ENCODE measurements at regions not wholly inside any gene's neighbourhood (a gene's known extent, or its start where the extent isn't known, plus 50 kb on each side); places are given as distances from the start of the nearest gene placed in this dataset.

GRCh38 chr15:95278532-95279245 is 1047.3 kb downstream of the MCTP2 start:
- DNase-seq (ENCODE audit: low read depth) = no peak
- no peak for TF ChIP-seq CTCF (IDR thresholded peaks at IDR 0.05; ENCODE audit: control insufficient read depth, insufficient read depth, low read depth, low read length, missing control alignments)
- no peak overlapping the region for H3K4me3 ChIP-seq (ENCODE audit: control insufficient read depth, low read depth, low read length)

DNA sequence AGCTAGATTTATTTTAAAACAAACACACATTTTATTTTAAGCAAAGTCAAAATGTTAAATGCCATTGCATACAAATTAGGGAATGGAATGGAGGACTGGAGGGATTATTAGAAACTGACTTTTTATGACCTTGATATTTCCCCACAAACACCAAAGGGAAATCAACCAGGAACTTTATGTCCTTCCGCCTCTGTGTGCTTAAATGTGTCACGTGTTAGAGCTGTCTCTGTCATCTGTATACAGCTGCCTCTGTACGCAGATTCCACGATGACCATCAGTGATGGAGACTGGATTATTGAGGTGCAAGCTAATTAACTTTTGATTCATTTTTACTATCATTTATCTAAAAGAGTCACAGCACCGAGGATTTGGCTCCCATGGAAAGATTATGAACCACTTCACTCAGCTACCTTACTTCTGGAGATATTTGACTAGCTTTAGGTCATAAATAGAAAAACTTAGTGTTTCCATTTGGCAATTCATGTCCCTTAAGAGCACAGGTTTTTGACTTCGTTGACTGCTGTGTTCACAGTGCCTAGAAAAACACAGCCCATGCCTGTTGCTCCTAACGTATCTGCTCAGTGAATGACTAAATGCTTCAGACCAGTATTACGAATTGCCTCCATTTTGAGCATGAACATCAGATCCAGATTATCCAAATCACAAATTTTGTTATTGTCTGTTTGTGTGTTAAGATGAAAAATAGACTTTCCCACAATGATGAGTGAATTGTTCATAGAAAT is 1048.1 kb downstream of the MCTP2 start:
- DNase-seq (ENCODE audit: low read depth) = no peak
- no peak overlapping the region for H3K4me3 ChIP-seq (ENCODE audit: control insufficient read depth, low read depth, low read length)
- TF ChIP-seq CTCF (IDR thresholded peaks at IDR 0.05; ENCODE audit: control insufficient read depth, insufficient read depth, low read depth, low read length, missing control alignments) = no peak

- H3K4me3 ChIP-seq (ENCODE audit: control insufficient read depth, low read depth, low read length) = no peak overlapping the region
- no peak for TF ChIP-seq CTCF (IDR thresholded peaks at IDR 0.05; ENCODE audit: control insufficient read depth, insufficient read depth, low read depth, low read length, missing control alignments)
- no peak for DNase-seq (ENCODE audit: low read depth)
Observed at GRCh38 chr15:95280711-95281110, 1049.3 kb downstream of the MCTP2 start.

DNA sequence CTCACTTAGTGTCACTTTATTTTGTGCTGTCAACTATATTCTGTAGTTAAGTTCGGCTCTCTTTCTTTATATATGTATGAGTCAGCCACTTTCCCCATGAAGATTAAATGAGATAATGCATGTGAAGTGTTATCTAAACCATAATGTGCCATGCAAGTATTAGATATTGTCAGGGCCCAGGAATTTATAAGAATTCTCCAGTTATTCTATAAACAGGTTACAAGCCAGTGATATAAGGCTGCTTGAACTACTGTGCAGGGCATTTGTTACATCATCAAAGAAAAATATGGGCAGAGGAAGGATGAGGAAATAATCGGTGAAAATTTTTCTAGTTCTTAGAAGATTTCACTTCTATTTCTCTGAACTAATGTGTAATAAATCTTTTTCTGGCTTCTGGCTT is 1049.0 kb upstream of the NR2F2 start:
- no peak for DNase-seq (ENCODE audit: low read depth)
- no peak for TF ChIP-seq CTCF (IDR thresholded peaks at IDR 0.05; ENCODE audit: control insufficient read depth, insufficient read depth, low read depth, low read length, missing control alignments)
- H3K4me3 ChIP-seq (ENCODE audit: control insufficient read depth, low read depth, low read length) = no peak overlapping the region

DNA sequence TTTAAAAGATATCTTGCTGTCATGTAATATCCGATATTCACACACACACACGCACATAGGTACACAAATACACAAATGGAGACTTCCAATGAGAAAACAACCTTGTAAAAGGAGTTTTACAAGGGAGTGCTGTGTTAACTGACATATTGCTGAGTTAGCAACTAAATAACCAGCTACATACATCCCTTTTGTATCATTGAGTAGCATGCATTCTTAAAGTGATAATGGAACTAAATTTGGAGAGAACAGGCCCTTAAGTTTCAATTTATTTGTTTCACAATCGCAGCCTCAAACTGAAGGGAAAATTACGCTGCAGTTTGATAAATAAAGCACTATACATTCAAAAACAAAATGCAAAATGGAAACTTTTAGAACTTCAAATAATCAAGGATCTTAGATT is 1046.0 kb upstream of the NR2F2 start:
- DNase-seq (ENCODE audit: low read depth) = no peak
- TF ChIP-seq CTCF (IDR thresholded peaks at IDR 0.05; ENCODE audit: control insufficient read depth, insufficient read depth, low read depth, low read length, missing control alignments) = no peak
- H3K4me3 ChIP-seq (ENCODE audit: control insufficient read depth, low read depth, low read length) = no peak overlapping the region

DNA sequence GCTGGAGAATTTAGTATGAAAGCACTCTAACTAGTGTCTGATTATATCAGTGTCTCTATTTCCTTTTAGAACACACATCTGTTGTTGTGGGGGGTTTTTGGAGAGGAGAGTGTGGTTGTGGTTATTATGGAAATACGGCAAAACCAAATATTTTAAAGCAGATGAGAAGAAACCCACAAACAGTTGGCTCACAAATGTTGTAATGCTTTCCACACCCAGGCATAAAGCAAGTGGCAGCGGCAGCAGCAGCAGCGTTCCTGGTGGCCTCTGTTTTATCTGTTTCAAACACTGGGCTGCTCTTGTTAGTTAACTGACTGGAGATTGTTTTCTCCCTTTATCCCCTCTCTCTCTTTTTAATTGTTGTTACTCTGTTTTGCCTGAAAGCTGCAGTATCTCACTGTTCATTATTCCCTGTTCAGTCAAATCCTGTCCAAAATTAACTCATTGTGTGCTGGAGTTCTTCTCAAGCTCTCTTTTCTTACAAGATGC is 1045.5 kb upstream of the NR2F2 start:
- TF ChIP-seq CTCF (IDR thresholded peaks at IDR 0.05; ENCODE audit: control insufficient read depth, insufficient read depth, low read depth, low read length, missing control alignments) = peak; percentile 10

More for the DNA sequence above, 1045.5 kb upstream of the NR2F2 start:
- H3K4me3 ChIP-seq (ENCODE audit: control insufficient read depth, low read depth, low read length) = no peak overlapping the region
- no peak for DNase-seq (ENCODE audit: low read depth)

Data from AG09309 (cell line).